ENCODE measurements at regions not wholly inside any gene's neighbourhood (a gene's known extent, or its start where the extent isn't known, plus 50 kb on each side); places are given as distances from the start of the nearest gene placed in this dataset.

- Histone ChIP-seq H3K4me3 (no peak overlapping the region), H3K9me3 (no peaks in the 10 kb centered on the region), H3K4me1 (no peaks in the 10 kb centered on the region), H3K36me3 (no peaks in the 10 kb centered on the region), H3K27ac (no peak overlapping the region), H3K27me3 (ENCODE audit: low read depth) (no peaks in the 10 kb centered on the region)
- TF ChIP-seq, protein P1, sequence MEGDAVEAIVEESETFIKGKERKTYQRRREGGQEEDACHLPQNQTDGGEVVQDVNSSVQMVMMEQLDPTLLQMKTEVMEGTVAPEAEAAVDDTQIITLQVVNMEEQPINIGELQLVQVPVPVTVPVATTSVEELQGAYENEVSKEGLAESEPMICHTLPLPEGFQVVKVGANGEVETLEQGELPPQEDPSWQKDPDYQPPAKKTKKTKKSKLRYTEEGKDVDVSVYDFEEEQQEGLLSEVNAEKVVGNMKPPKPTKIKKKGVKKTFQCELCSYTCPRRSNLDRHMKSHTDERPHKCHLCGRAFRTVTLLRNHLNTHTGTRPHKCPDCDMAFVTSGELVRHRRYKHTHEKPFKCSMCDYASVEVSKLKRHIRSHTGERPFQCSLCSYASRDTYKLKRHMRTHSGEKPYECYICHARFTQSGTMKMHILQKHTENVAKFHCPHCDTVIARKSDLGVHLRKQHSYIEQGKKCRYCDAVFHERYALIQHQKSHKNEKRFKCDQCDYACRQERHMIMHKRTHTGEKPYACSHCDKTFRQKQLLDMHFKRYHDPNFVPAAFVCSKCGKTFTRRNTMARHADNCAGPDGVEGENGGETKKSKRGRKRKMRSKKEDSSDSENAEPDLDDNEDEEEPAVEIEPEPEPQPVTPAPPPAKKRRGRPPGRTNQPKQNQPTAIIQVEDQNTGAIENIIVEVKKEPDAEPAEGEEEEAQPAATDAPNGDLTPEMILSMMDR (IDR thresholded peaks at IDR 0.05): no peak
- intact Hi-C loops (cut with DNase I): no loop called here
- no peak for DNase-seq
- ATAC-seq: no peak
Measured at GRCh38 chr18:59764281-59764680, 67.1 kb upstream of the CCBE1 start.

DNA sequence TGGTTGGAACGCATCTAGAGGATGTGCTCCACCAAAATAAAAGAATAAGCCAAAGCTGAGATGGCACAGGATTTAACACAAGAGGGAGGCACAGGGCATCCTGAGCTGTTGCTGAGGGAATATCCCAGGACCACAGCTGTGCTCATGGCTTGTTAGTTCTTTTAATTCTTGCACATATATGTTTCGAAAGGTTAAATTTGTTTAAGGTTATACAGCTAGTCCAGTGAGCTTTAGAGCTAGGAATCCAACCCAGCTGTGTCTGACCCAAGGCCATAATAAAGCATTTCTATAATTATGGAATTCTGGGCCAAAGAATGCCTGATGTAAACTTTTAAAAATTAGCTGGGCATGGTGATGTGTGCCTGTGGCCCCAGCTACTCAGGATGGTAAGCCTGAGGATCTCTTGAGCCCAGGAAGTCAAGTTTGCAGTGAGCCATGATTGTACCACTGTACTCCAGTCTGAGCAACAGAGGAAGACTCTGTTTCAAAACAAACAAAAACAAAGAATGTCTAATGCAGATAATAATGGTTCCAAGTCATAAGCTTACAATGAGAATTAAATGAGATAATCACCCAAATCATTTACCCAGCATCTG, 66.4 kb upstream of the CCBE1 start:
- Histone ChIP-seq H3K36me3 (no peaks in the 10 kb centered on the region), H3K27ac (no peak overlapping the region), H3K9me3 (no peaks in the 10 kb centered on the region), H3K27me3 (ENCODE audit: low read depth) (no peaks in the 10 kb centered on the region), H3K4me1 (no peaks in the 10 kb centered on the region), H3K4me3 (no peak overlapping the region)
- ATAC-seq (no peak), DNase-seq (no peak)
- TF ChIP-seq, protein P1 (IDR thresholded peaks at IDR 0.05): no peak
- intact Hi-C loops (cut with DNase I): no loop called here

- TF ChIP-seq, protein P1 (IDR thresholded peaks at IDR 0.05): no peak
- intact Hi-C loops (cut with DNase I): no loop called here
- no peaks in the 10 kb centered on the region for H3K4me1 ChIP-seq
Measured at GRCh38 chr18:59760619-59761600, 63.7 kb upstream of the CCBE1 start.

GRCh38 chr18:59760212-59760611, 63.0 kb upstream of the CCBE1 start:
- intact Hi-C loops (cut with DNase I): no loop called here

More at GRCh38 chr18:59760619-59761600, 63.7 kb upstream of the CCBE1 start:
- no peaks in the 10 kb centered on the region for H3K9me3 ChIP-seq
- no peak overlapping the region for H3K4me3 ChIP-seq
- no peaks in the 10 kb centered on the region for H3K27me3 ChIP-seq (ENCODE audit: low read depth)
- H3K27ac ChIP-seq: no peak overlapping the region
- DNase-seq: no peak
- ATAC-seq: no peak
- H3K36me3 ChIP-seq: no peaks in the 10 kb centered on the region

DNA sequence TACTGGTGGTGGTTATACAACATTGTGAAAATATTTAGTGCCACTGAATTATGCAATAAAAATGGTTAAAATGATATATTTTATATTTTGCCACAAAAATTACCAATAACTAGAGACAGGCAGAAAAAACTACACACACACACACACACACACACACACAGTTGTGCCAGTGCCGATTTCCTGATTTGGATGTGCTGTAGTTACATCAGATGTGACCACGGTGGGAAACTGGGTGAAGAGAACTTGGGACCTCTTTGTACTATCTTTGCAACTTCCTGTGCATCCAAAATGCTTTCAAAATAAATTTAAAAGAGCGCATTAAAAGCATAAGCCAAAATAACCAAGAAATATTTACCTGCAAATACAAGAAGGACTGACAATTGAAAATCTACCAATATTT, 61.6 kb upstream of the CCBE1 start:
- intact Hi-C loops (cut with DNase I): no loop called here
- H3K27me3 ChIP-seq (ENCODE audit: low read depth): no peaks in the 10 kb centered on the region
- no peak overlapping the region for H3K4me3 ChIP-seq
- DNase-seq (no peak), ATAC-seq (no peak)
- H3K4me1 ChIP-seq: no peaks in the 10 kb centered on the region
- no peak overlapping the region for H3K27ac ChIP-seq
- no peaks in the 10 kb centered on the region for H3K36me3 ChIP-seq
- TF ChIP-seq, protein P1 (IDR thresholded peaks at IDR 0.05): no peak
- H3K9me3 ChIP-seq: no peaks in the 10 kb centered on the region

More at GRCh38 chr18:59760212-59760611, 63.0 kb upstream of the CCBE1 start:
- Histone ChIP-seq H3K27ac (no peak overlapping the region), H3K27me3 (ENCODE audit: low read depth) (no peaks in the 10 kb centered on the region), H3K4me1 (no peaks in the 10 kb centered on the region), H3K9me3 (no peaks in the 10 kb centered on the region), H3K36me3 (no peaks in the 10 kb centered on the region), H3K4me3 (no peak overlapping the region)
- DNase-seq: no peak
- ATAC-seq: peak in 1 of 2 donors; percentile 25
- TF ChIP-seq, protein P1 (IDR thresholded peaks at IDR 0.05): no peak
